ENCODE measurements at regions not wholly inside any gene's neighbourhood (a gene's known extent, or its start where the extent isn't known, plus 50 kb on each side); places are given as distances from the start of the nearest gene placed in this dataset.

DNA sequence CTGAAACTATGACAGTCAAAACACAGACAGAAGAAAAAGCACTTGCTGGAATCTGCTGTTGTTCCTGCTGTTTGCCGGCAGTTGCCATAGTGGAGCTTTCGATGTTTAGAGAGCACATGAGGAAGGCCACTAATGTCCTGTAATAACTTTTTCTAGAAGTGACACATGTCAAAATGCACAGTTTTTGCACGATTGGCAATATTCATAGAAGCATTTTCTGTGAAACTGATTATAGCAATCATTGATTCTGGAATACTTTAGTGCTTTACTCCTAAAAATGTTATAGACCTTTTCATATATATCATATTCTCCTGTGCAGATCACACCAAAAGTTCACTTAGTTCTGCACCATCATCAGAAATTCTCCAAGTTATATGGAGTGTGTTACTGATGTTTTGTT, 407.0 kb upstream of the SOX9 start (continued):
- TF ChIP-seq EZH2 (IDR thresholded peaks at IDR 0.05; ENCODE audit: low read depth, low read length, severe bottlenecking): no peak
- TF ChIP-seq, protein P1, sequence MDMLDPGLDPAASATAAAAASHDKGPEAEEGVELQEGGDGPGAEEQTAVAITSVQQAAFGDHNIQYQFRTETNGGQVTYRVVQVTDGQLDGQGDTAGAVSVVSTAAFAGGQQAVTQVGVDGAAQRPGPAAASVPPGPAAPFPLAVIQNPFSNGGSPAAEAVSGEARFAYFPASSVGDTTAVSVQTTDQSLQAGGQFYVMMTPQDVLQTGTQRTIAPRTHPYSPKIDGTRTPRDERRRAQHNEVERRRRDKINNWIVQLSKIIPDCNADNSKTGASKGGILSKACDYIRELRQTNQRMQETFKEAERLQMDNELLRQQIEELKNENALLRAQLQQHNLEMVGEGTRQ (IDR thresholded peaks at IDR 0.05; ENCODE audit: low read length): no peak
- TF ChIP-seq GABPA (IDR thresholded peaks at IDR 0.05; ENCODE audit: borderline replicate concordance, insufficient read depth, low read length): no peak
- TF ChIP-seq RAD21 (IDR thresholded peaks at IDR 0.05 in 1 of 2, conservative IDR thresholded peaks at IDR 0.05 in 1 of 2; ENCODE audit: low read depth in 2 of 2, low read length in 2 of 2): no peak
- no peak for TF ChIP-seq ZNF274 (IDR thresholded peaks at IDR 0.05; ENCODE audit: borderline replicate concordance, extremely low read depth, low read length)
- no peak for TF ChIP-seq CBX8 (IDR thresholded peaks at IDR 0.05; ENCODE audit: borderline replicate concordance, low read depth, low read length)
- no peak for TF ChIP-seq BRCA1 (IDR thresholded peaks at IDR 0.05; ENCODE audit: low read depth, low read length)
- TF ChIP-seq POLR2AphosphoS5 (IDR thresholded peaks at IDR 0.05; ENCODE audit: low read depth, low read length): no peak
- TF ChIP-seq SP4 (IDR thresholded peaks at IDR 0.05; ENCODE audit: low read length): no peak
- no peak for TF ChIP-seq RNF2 (IDR thresholded peaks at IDR 0.05; ENCODE audit: borderline replicate concordance, low read depth, low read length, missing control alignments, poor library complexity, severe bottlenecking)
- TF ChIP-seq HDAC2 (IDR thresholded peaks at IDR 0.05; ENCODE audit: borderline replicate concordance in 1 of 2, low read depth in 2 of 2, low read length in 2 of 2): no peak
- TF ChIP-seq, protein P2, sequence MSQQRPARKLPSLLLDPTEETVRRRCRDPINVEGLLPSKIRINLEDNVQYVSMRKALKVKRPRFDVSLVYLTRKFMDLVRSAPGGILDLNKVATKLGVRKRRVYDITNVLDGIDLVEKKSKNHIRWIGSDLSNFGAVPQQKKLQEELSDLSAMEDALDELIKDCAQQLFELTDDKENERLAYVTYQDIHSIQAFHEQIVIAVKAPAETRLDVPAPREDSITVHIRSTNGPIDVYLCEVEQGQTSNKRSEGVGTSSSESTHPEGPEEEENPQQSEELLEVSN (IDR thresholded peaks at IDR 0.05): no peak
- TF ChIP-seq SIRT6 (IDR thresholded peaks at IDR 0.05; ENCODE audit: low read length): no peak
- TF ChIP-seq SIX5 (IDR thresholded peaks at IDR 0.05; ENCODE audit: low read depth, low read length): no peak
